H1 (cell line): ENCODE measurements at regions not wholly inside any gene's neighbourhood (a gene's known extent, or its start where the extent isn't known, plus 50 kb on each side); places are given as distances from the start of the nearest gene placed in this dataset.

Experiments
- CREB1 ChIP-seq: IDR thresholded peaks from 2 replicates; pipeline ENCODE4 v1.6.1; 2012; ENCODE audit warnings: inconsistent platforms
- SIRT6 ChIP-seq: IDR thresholded peaks from one replicate; pipeline ENCODE4 v1.7.1; 2012; ENCODE audit warnings: low read length, inconsistent platforms

GRCh38 chrX:25125483-25125882 lies 109.7 kb upstream of the ARX start (continued):
- TF ChIP-seq CREB1 (no peak), SIRT6 (no peak)
